Fibroblast of lung (primary cell): ENCODE measurements at regions not wholly inside any gene's neighbourhood (a gene's known extent, or its start where the extent isn't known, plus 50 kb on each side); places are given as distances from the start of the nearest gene placed in this dataset.

Experiments
- DNase-seq, 2 donors: peaks; one replicate each; pipeline versions ENCODE4 v3.0.0 to v3.0.0-alpha.2; 2010; ENCODE audit warnings: low read depth in 2 of 2
- H2AFZ ChIP-seq: 2 replicates; pipeline ENCODE4 v1.5.1; 2012; ENCODE audit warnings: low read length, control low read depth, inconsistent platforms
- H3K27ac ChIP-seq: 2 replicates; pipeline ENCODE4 v1.5.1; 2011; ENCODE audit warnings: low read length, control low read depth; ENCODE audit not compliant: insufficient read depth
- H3K27me3 ChIP-seq: 2 replicates; pipeline ENCODE4 v1.5.1; 2011; ENCODE audit warnings: mild to moderate bottlenecking, low read length; ENCODE audit not compliant: control insufficient read depth, insufficient read depth
- H3K36me3 ChIP-seq: 2 replicates; pipeline ENCODE4 v1.5.1; 2011; ENCODE audit warnings: low read length; ENCODE audit not compliant: control insufficient read depth, insufficient read depth
- H3K4me1 ChIP-seq: 2 replicates; pipeline ENCODE4 v1.5.1; 2011; ENCODE audit warnings: low read length; ENCODE audit not compliant: control insufficient read depth, insufficient read depth; ENCODE audit errors: extremely low read depth
- H3K4me2 ChIP-seq: 2 replicates; pipeline ENCODE4 v1.5.1; 2011; ENCODE audit warnings: low read length, control low read depth; ENCODE audit not compliant: insufficient read depth; ENCODE audit errors: extremely low read depth
- H3K4me3 ChIP-seq, 4 experiments: fragments of 200-600 bp in 1 of 4; sonication (generic) in 1 of 4; replicated peaks in 1 of 4; 2 replicates each; pipeline ENCODE4 v1.5.1; 2011 to 2016; ENCODE audit warnings: low read length in 4 of 4, low read depth in 3 of 4, mild to moderate bottlenecking in 3 of 4, control low read depth in 2 of 4, inconsistent platforms in 1 of 4, mixed read lengths in 1 of 4; ENCODE audit not compliant: insufficient read depth in 1 of 4; ENCODE audit errors: control extremely low read depth in 1 of 4
- H3K79me2 ChIP-seq: 2 replicates; pipeline ENCODE4 v1.5.1; 2012; ENCODE audit warnings: mild to moderate bottlenecking, low read length, inconsistent platforms; ENCODE audit not compliant: control insufficient read depth, insufficient read depth
- H3K9ac ChIP-seq: 2 replicates; pipeline ENCODE4 v1.5.1; 2011; ENCODE audit warnings: mild to moderate bottlenecking, low read length, control low read depth; ENCODE audit not compliant: insufficient read depth
- H3K9me3 ChIP-seq: 2 replicates; pipeline ENCODE4 v1.5.1; 2012; ENCODE audit warnings: low read depth, low read length; ENCODE audit not compliant: control insufficient read depth, insufficient read depth
- H4K20me1 ChIP-seq: 2 replicates; pipeline ENCODE4 v1.5.1; 2011; ENCODE audit warnings: low read length; ENCODE audit not compliant: control insufficient read depth, insufficient read depth; ENCODE audit errors: extremely low read depth
- EZH2 ChIP-seq: IDR thresholded peaks from 2 replicates; pipeline ENCODE4 v1.5.1; 2012; ENCODE audit warnings: low read length, control low read depth, mild to moderate bottlenecking; ENCODE audit errors: missing control alignments
- TF ChIP-seq, protein P1 (sequence below), 2 donors: IDR thresholded peaks in 1 of 2; conservative IDR thresholded peaks in 1 of 2; 1 replicate in 1 of 2; 2 replicates in 1 of 2; pipeline ENCODE4 v1.5.1; 2011 to 2012; ENCODE audit warnings: low read length in 2 of 2, control low read depth in 1 of 2, inconsistent platforms in 1 of 2, low read depth in 1 of 2, mild to moderate bottlenecking in 1 of 2

DNA sequence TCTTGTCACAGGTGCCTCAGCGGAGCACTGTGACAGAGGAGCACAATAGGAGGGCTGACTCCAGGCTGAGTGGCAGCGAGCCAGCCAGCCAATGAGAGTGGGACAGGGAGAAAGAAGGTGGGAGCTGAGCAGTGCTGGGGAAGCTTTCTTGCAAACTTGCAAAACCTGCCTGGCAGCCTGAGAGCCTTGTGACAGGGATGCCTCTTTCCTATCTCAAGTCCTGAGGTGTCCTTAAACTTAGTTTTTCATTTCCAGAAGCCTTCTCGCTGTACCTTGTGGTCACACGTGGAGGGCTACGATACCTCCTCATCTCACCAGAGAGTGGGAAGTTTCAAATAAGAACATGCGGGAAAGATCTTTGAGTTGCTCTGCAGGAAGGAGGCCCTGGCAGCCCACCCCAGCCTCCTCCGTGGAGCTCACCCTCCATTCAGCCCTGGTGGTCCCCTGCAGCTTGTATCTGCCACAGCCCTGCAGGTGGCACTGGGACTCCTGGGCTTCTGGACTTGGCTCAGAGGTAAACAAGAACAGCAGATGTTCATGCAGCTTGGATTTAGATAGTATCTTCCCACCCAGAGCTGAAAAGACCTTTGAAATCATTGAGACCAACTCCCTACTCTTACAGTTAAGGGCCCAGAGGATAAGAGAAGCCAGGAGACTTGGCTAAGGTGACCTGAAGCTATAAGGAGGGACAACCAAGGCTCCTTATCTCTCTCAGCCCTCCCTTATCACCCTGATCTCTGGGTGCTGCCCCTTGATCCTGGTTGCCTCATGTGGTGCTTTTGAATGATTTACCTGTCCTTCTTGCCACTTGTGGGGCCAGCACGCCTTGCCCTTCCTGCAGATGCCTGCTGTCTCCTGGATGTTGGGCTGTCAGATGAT lies 153.5 kb upstream of the MAX start:
- H3K36me3 ChIP-seq = no peaks in the 10 kb centered on the region
- H3K79me2 ChIP-seq = no peaks in the 10 kb centered on the region
- H3K27ac ChIP-seq = no peak overlapping the region
- no peaks in the 10 kb centered on the region for H3K9me3 ChIP-seq
- no peak overlapping the region for H2AFZ ChIP-seq
- no peaks in the 10 kb centered on the region for H3K27me3 ChIP-seq
- H3K9ac ChIP-seq = no peak overlapping the region
- no peak overlapping the region for H3K4me2 ChIP-seq
- H4K20me1 ChIP-seq = no peaks in the 10 kb centered on the region
- no peak for DNase-seq
- H3K4me1 ChIP-seq = peaks cover 15% of the 10 kb centered on the region
- TF ChIP-seq, protein P1, sequence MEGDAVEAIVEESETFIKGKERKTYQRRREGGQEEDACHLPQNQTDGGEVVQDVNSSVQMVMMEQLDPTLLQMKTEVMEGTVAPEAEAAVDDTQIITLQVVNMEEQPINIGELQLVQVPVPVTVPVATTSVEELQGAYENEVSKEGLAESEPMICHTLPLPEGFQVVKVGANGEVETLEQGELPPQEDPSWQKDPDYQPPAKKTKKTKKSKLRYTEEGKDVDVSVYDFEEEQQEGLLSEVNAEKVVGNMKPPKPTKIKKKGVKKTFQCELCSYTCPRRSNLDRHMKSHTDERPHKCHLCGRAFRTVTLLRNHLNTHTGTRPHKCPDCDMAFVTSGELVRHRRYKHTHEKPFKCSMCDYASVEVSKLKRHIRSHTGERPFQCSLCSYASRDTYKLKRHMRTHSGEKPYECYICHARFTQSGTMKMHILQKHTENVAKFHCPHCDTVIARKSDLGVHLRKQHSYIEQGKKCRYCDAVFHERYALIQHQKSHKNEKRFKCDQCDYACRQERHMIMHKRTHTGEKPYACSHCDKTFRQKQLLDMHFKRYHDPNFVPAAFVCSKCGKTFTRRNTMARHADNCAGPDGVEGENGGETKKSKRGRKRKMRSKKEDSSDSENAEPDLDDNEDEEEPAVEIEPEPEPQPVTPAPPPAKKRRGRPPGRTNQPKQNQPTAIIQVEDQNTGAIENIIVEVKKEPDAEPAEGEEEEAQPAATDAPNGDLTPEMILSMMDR (conservative IDR thresholded peaks at IDR 0.05 in 1 of 2, IDR thresholded peaks at IDR 0.05 in 1 of 2; ENCODE audit: low read depth in 1 of 2, low read length in 2 of 2) = no peak
- no peak for TF ChIP-seq EZH2
- no peak overlapping the region for H3K4me3 ChIP-seq

DNA sequence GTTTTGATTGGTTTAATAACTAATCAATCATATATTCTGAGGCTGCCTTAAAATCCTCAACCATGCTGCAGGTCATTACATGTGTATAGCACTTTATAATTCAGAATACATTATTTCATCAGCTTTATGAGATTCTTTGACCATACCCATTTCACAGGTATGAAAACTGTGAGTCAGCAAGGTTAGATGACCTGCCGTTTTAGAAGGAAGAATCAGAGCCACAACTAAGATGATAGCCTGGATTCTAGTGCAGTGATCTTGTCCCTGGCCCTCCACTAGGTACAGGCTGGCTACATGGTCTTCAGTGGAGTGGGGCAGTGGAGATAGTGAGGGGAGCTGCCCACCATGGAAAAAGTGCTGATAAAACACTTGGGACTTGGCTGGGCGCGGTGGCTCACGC lies 154.4 kb upstream of the MAX start:
- Histone ChIP-seq H3K9ac (no peak overlapping the region), H2AFZ (no peak overlapping the region), H3K79me2 (no peaks in the 10 kb centered on the region), H4K20me1 (no peaks in the 10 kb centered on the region), H3K36me3 (no peaks in the 10 kb centered on the region), H3K27ac (no peak overlapping the region), H3K27me3 (no peaks in the 10 kb centered on the region), H3K4me2 (no peak overlapping the region), H3K4me1 (peaks cover 16% of the 10 kb centered on the region), H3K9me3 (no peaks in the 10 kb centered on the region), H3K4me3 (no peak overlapping the region)
- TF ChIP-seq EZH2 = no peak
- TF ChIP-seq, protein P1 (conservative IDR thresholded peaks at IDR 0.05 in 1 of 2, IDR thresholded peaks at IDR 0.05 in 1 of 2; ENCODE audit: low read depth in 1 of 2, low read length in 2 of 2) = no peak
- DNase-seq = no peak

GRCh38 chr14:65257425-65257824 lies 155.1 kb upstream of the FUT8 start:
- Histone ChIP-seq H3K9me3 (no peaks in the 10 kb centered on the region), H3K4me2 (no peak overlapping the region), H3K27ac (peak overlapping the region; percentile 5), H3K4me3 (no peak overlapping the region), H2AFZ (no peak overlapping the region), H3K4me1 (peaks cover 16% of the 10 kb centered on the region), H4K20me1 (no peaks in the 10 kb centered on the region), H3K27me3 (no peaks in the 10 kb centered on the region), H3K36me3 (no peaks in the 10 kb centered on the region), H3K9ac (no peak overlapping the region), H3K79me2 (no peaks in the 10 kb centered on the region)
- no peak for DNase-seq
- TF ChIP-seq EZH2 = no peak
- TF ChIP-seq, protein P1 (conservative IDR thresholded peaks at IDR 0.05 in 1 of 2, IDR thresholded peaks at IDR 0.05 in 1 of 2; ENCODE audit: low read depth in 1 of 2, low read length in 2 of 2) = no peak
